Stimulated activated CD8-positive, alpha-beta memory T cell treated with anti-CD3 and anti-CD28 coated beads, Interleukin-2, amount 100 ng/mL, for 1 hour (primary cell): ENCODE measurements at regions not wholly inside any gene's neighbourhood (a gene's known extent, or its start where the extent isn't known, plus 50 kb on each side); places are given as distances from the start of the nearest gene placed in this dataset.

ENCODE experiments used
- DNase-seq, 2 donors: peaks; one replicate each; pipeline ENCODE4 v3.0.0-alpha.2; 2020; ENCODE audit warnings: low read depth in 2 of 2

DNA sequence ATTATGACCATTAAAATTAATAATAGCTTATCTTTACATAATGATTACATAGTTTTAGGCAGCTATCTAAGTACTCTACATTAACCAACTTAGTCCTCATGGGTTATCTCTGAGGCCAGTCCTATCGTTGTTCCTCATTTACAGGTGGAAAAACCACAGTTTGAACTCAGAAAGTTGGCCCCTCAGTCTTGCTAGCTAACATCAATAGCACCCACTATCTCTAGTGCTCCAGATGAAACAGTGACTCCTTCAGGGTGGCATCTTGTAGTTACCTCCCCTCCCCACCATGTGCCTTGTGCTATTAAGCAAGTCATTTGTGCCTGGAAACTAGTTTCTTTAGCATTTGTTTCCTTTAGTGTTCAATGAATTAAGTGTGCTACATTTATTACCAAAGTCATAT is 1086.7 kb downstream of the EFNB2 start:
- no peak for DNase-seq

DNA sequence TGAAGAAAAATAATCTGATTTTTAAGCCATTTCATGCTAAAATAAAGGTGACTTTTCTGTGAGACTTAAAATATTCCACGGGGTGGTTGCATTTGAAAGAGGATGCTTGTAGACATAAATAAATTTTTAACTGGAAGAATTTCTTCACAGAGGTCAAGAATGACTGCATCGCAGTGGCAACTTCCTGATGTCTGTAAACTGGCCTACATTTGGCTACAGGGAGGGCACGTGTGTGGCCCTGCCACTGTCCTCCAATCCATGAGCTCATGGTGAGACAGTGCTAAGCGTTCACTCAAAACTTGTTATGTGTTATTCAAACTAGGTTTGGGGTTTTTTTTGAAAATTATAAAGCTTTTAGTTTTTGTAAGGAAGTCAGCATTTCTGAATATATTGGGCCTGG is 1089.3 kb downstream of the EFNB2 start:
- no peak for DNase-seq

DNA sequence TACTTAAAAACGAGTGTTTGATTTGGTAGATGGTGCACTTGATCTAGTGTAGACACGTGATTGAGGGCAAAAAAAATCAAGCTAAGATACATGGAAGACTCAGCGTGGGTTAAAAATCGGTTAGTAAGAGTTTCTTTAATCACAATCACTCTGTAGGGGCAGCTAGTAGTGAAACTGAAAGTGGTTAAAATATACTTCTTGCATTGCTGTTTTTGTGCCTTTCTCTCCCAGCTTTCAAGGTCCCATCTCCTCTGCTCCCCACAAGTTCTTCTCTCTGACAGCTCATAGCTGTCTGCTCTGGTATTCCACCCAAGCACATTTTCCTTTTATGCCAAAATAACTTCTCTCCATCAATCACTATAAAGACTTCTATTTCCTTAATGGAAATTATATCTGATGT is 1089.7 kb downstream of the EFNB2 start:
- no peak for DNase-seq

GRCh38 chr13:105442949-105443699 is 1092.3 kb downstream of the EFNB2 start:
- no peak for DNase-seq

- DNase-seq = no peak
Observed at GRCh38 chr13:105442040-105442439, 1093.4 kb downstream of the EFNB2 start.

- DNase-seq = no peak
Observed at GRCh38 chr13:105441051-105441750, 1094.3 kb downstream of the EFNB2 start.

GRCh38 chr13:105436943-105437342 is 1098.5 kb downstream of the EFNB2 start:
- no peak for DNase-seq

DNA sequence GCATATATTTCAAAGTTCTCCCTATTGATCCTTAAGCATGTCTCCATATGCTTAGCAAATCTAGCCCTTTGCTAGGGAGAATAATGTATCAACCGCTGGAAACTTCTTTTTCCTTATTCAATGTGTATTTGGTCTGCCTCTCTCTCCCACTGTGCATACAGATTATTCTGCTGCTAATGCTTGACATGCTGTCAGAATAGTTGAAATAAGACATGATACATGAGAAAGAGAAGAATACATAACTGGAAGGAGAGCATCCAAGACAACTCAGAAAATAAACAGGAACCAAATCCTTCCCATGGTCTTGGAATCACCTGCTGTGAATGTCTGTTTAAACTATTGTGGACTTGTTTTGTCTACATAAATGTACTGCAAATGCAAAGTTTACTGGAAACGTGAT is 1103.0 kb downstream of the EFNB2 start:
- no peak for DNase-seq

GRCh38 chr13:105428811-105429210 is 1106.7 kb downstream of the EFNB2 start:
- no peak for DNase-seq

- DNase-seq = no peak
Observed at GRCh38 chr13:105426441-105426840, 1109.0 kb downstream of the EFNB2 start.

- no peak for DNase-seq
Observed at GRCh38 chr13:105414639-105415038, 1120.8 kb downstream of the EFNB2 start.

- DNase-seq = no peak
Observed at GRCh38 chr13:105412171-105412570, 1123.3 kb downstream of the EFNB2 start.

DNA sequence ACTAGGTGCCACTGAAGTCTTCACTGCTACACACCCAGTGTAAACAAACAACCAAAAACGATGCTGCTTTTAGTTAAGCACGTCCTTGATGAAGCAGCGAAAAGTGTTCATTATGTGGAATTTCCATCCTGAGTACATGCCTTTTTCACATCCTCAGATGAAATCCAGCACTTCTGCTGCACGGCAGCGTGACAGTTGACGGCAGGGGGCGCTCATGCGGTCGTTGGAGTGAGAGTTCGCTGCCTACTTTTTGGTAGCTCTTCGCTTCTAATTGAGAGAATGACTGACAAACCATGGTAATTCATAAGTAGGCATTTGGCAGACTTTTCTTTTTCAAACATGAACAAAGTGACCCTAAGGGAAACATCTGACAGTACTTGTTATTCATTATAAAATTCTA is 1124.9 kb downstream of the EFNB2 start:
- DNase-seq = no peak

DNA sequence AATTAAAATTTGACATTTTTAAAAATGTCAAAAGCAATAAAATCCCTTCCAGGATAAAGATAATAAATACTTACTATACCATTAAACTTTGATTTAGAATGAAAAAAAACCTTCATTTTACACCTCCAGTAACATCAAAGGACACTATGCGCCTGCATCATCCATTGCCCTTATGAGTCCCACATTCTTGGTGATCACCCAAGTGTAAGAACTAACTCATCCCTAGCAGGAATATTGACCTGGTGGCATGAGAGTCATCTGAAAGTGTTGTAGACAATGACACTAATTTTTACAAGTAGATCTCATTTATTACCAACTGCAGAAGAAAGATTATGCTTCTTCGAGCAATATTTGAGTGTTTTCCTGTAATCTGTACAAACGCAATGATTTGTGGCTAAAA is 1128.9 kb downstream of the EFNB2 start:
- DNase-seq = no peak

- no peak for DNase-seq
Observed at GRCh38 chr13:105403086-105403485, 1132.4 kb downstream of the EFNB2 start.

- DNase-seq = no peak
Observed at GRCh38 chr13:105395041-105395440, 1140.4 kb downstream of the EFNB2 start.

GRCh38 chr13:105389373-105389772 is 1146.1 kb downstream of the EFNB2 start:
- no peak for DNase-seq

DNA sequence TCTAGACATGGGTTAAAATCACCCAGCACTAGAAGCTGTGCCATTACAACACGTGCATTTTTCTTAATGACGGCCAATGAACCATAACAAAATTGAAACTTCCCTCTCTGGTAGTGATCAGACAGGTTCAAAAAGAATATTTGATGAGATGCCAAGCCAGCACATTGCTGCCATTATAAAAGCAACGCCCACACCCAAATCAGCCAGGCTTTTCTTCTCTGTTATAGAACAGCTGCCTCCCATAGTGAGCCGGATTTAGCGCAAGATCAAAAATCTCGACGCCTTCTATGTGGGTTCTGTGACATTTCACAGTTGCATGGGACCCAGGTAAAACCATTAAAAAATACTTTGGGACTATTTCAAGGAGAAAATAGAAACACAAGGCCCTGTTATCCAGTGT is 1158.0 kb downstream of the EFNB2 start:
- DNase-seq = no peak

GRCh38 chr13:105370011-105370650 is 1165.3 kb downstream of the EFNB2 start:
- DNase-seq = no peak

DNA sequence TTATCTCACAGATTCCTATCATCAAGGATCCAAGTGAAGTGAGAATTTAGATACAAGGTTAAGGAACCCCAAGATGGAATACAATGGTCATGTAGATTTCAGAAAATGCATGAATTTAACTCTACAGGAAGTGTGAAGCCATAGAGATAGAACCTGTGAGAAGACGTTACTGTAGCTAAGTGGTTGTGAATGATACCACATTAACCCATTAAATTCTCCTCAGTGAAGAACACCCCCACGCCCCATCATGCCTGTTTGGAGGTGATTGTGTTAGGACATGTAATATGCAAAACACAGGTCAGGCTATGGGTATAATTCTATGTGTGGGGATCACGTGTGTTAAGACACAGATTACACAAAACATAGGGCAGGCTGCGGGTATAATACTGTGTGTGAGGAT is 1166.7 kb downstream of the EFNB2 start:
- no peak for DNase-seq

GRCh38 chr13:105365831-105366230 is 1169.6 kb downstream of the EFNB2 start:
- no peak for DNase-seq

GRCh38 chr13:105365021-105365550 is 1170.4 kb downstream of the EFNB2 start:
- no peak for DNase-seq

- no peak for DNase-seq
Observed at GRCh38 chr13:105364191-105364590, 1171.3 kb downstream of the EFNB2 start.
